Cardiac muscle cell (in vitro differentiated cells and primary cell): ENCODE measurements at regions not wholly inside any gene's neighbourhood (a gene's known extent, or its start where the extent isn't known, plus 50 kb on each side); places are given as distances from the start of the nearest gene placed in this dataset.

Experiments
- DNase-seq, 2 donors: peaks; one replicate each; pipeline versions ENCODE4 v3.0.0 to v3.0.0-alpha.2; 2010 to 2017; ENCODE audit warnings: low read depth in 1 of 2, low spot score in 1 of 2
- H3K27ac ChIP-seq: fragments of 200-600 bp; sonication (generic); 2 replicates; pipeline ENCODE4 v1.5.1; 2016
- H3K27me3 ChIP-seq: fragments of 200-600 bp; sonication (generic); 2 replicates; pipeline ENCODE4 v1.6.0; 2016; ENCODE audit warnings: control low read depth
- H3K36me3 ChIP-seq: fragments of 200-600 bp; sonication (generic); 2 replicates; pipeline ENCODE4 v1.5.1; 2016; ENCODE audit warnings: control low read depth
- H3K4me1 ChIP-seq: fragments of 200-600 bp; sonication (generic); 2 replicates; pipeline ENCODE4 v1.8.1; 2017; ENCODE audit warnings: low read depth, mild to moderate bottlenecking, mixed run types
- H3K4me3 ChIP-seq: fragments of 200-600 bp; sonication (generic); 2 replicates; pipeline ENCODE4 v1.5.1; 2016; ENCODE audit warnings: mild to moderate bottlenecking
- H3K9me3 ChIP-seq: fragments of 200-600 bp; sonication (generic); 2 replicates; pipeline ENCODE4 v1.5.1; 2017; ENCODE audit warnings: low read depth, mild to moderate bottlenecking, control low read depth
- CTCF ChIP-seq: IDR thresholded peaks from 2 replicates; pipeline ENCODE4 v1.5.1; 2012; ENCODE audit warnings: low read depth, mild to moderate bottlenecking, low read length

GRCh38 chr13:80244574-80244973 is 96.4 kb downstream of the SPRY2 start:
- DNase-seq: no peak
- no peaks in the 10 kb centered on the region for H3K27me3 ChIP-seq
- no peak for TF ChIP-seq CTCF
- H3K4me3 ChIP-seq: no peak overlapping the region
- no peaks in the 10 kb centered on the region for H3K36me3 ChIP-seq
- no peaks in the 10 kb centered on the region for H3K4me1 ChIP-seq
- no peak overlapping the region for H3K27ac ChIP-seq
- H3K9me3 ChIP-seq: no peaks in the 10 kb centered on the region

- H3K36me3 ChIP-seq: no peaks in the 10 kb centered on the region
- H3K27ac ChIP-seq: no peak overlapping the region
- no peak overlapping the region for H3K4me3 ChIP-seq
- no peaks in the 10 kb centered on the region for H3K4me1 ChIP-seq
- no peak for TF ChIP-seq CTCF
- H3K9me3 ChIP-seq: no peaks in the 10 kb centered on the region
- DNase-seq: no peak
- H3K27me3 ChIP-seq: no peaks in the 10 kb centered on the region
Measured at GRCh38 chr13:80242728-80243427, 98.0 kb downstream of the SPRY2 start.

GRCh38 chr13:80239571-80240255 is 101.2 kb downstream of the SPRY2 start:
- no peak for TF ChIP-seq CTCF
- H3K36me3 ChIP-seq: no peaks in the 10 kb centered on the region
- no peak overlapping the region for H3K4me3 ChIP-seq
- no peak for DNase-seq
- no peaks in the 10 kb centered on the region for H3K27me3 ChIP-seq
- no peaks in the 10 kb centered on the region for H3K9me3 ChIP-seq
- H3K27ac ChIP-seq: no peak overlapping the region
- no peaks in the 10 kb centered on the region for H3K4me1 ChIP-seq

- Histone ChIP-seq H3K4me1 (no peaks in the 10 kb centered on the region), H3K9me3 (no peaks in the 10 kb centered on the region), H3K36me3 (no peaks in the 10 kb centered on the region), H3K27ac (no peak overlapping the region), H3K4me3 (no peak overlapping the region), H3K27me3 (no peaks in the 10 kb centered on the region)
- DNase-seq: no peak
- no peak for TF ChIP-seq CTCF
Measured at GRCh38 chr13:80239116-80239515, 101.8 kb downstream of the SPRY2 start.

GRCh38 chr13:80237646-80238045 is 103.3 kb downstream of the SPRY2 start:
- Histone ChIP-seq H3K36me3 (no peaks in the 10 kb centered on the region), H3K27ac (no peak overlapping the region), H3K9me3 (no peaks in the 10 kb centered on the region), H3K4me1 (no peaks in the 10 kb centered on the region), H3K27me3 (no peaks in the 10 kb centered on the region), H3K4me3 (no peak overlapping the region)
- no peak for DNase-seq
- no peak for TF ChIP-seq CTCF
